ENCODE measurements at regions not wholly inside any gene's neighbourhood (a gene's known extent, or its start where the extent isn't known, plus 50 kb on each side); places are given as distances from the start of the nearest gene placed in this dataset.

GRCh38 chr15:62491642-62492041 is 326.6 kb upstream of the C2CD4B start:
- TF ChIP-seq CTCF (IDR thresholded peaks at IDR 0.05): no peak
- POLR2A ChIA-PET: no interaction called here
- H3K4me3 Mint-ChIP-seq: no peak overlapping the region
- intact Hi-C loops (cut with micrococcal nuclease): no loop called here
- CTCF ChIA-PET: no interaction called here
- H3K27ac Mint-ChIP-seq: no peak overlapping the region
- ATAC-seq (ENCODE audit: low read depth) (no peak), DNase-seq (no peak)
- H3K27me3 Mint-ChIP-seq: peaks cover 5% of the 10 kb centered on the region
- H3K9me3 Mint-ChIP-seq: no peaks in the 10 kb centered on the region
- no peaks in the 10 kb centered on the region for H3K4me1 Mint-ChIP-seq
- no peaks in the 10 kb centered on the region for H3K36me3 Mint-ChIP-seq (ENCODE audit: low read depth)

GRCh38 chr15:62492900-62493299 is 327.8 kb upstream of the C2CD4B start:
- no peak overlapping the region for H3K4me3 Mint-ChIP-seq
- H3K4me1 Mint-ChIP-seq: no peaks in the 10 kb centered on the region
- H3K36me3 Mint-ChIP-seq (ENCODE audit: low read depth): no peaks in the 10 kb centered on the region
- no peak for TF ChIP-seq CTCF (IDR thresholded peaks at IDR 0.05)
- intact Hi-C loops (cut with micrococcal nuclease): no loop called here
- ChIA-PET POLR2A (no interaction called here), CTCF (no interaction called here)
- peaks cover 5% of the 10 kb centered on the region for H3K27me3 Mint-ChIP-seq
- no peaks in the 10 kb centered on the region for H3K9me3 Mint-ChIP-seq
- no peak overlapping the region for H3K27ac Mint-ChIP-seq
- no peak for ATAC-seq (ENCODE audit: low read depth)
- no peak for DNase-seq

- no peak for ATAC-seq (ENCODE audit: low read depth)
- Mint-ChIP-seq H3K36me3 (ENCODE audit: low read depth) (no peaks in the 10 kb centered on the region), H3K4me3 (no peak overlapping the region), H3K4me1 (no peaks in the 10 kb centered on the region), H3K9me3 (no peaks in the 10 kb centered on the region), H3K27me3 (peaks cover 2% of the 10 kb centered on the region), H3K27ac (no peak overlapping the region)
- CTCF ChIA-PET: no interaction called here
- POLR2A ChIA-PET: no interaction called here
- no peak for TF ChIP-seq CTCF (IDR thresholded peaks at IDR 0.05)
- intact Hi-C loops (cut with micrococcal nuclease): no loop called here
- DNase-seq: no peak
These were observed 329.1 kb upstream of the C2CD4B start for GRCh38 chr15:62494197-62494596.

- no peak for DNase-seq
- no peak for TF ChIP-seq CTCF (IDR thresholded peaks at IDR 0.05)
- ChIA-PET CTCF (no interaction called here), POLR2A (no interaction called here)
- Mint-ChIP-seq H3K36me3 (ENCODE audit: low read depth) (no peaks in the 10 kb centered on the region), H3K9me3 (no peaks in the 10 kb centered on the region), H3K27me3 (peaks cover 2% of the 10 kb centered on the region), H3K4me3 (no peak overlapping the region), H3K27ac (no peak overlapping the region), H3K4me1 (no peaks in the 10 kb centered on the region)
- no peak for ATAC-seq (ENCODE audit: low read depth)
- intact Hi-C loops (cut with micrococcal nuclease): no loop called here
These were observed 330.9 kb upstream of the C2CD4B start for GRCh38 chr15:62495670-62496614.

GRCh38 chr15:62497356-62497755 is 332.3 kb upstream of the C2CD4B start:
- H3K4me1 Mint-ChIP-seq: no peaks in the 10 kb centered on the region
- POLR2A ChIA-PET: no interaction called here

More at GRCh38 chr15:62497356-62497755, 332.3 kb upstream of the C2CD4B start:
- no peak for ATAC-seq (ENCODE audit: low read depth)
- TF ChIP-seq CTCF (IDR thresholded peaks at IDR 0.05): no peak
- Mint-ChIP-seq H3K36me3 (ENCODE audit: low read depth) (no peaks in the 10 kb centered on the region), H3K27ac (no peak overlapping the region), H3K4me3 (no peak overlapping the region), H3K27me3 (peaks cover 2% of the 10 kb centered on the region), H3K9me3 (no peaks in the 10 kb centered on the region)
- DNase-seq: no peak
- CTCF ChIA-PET: no interaction called here
- intact Hi-C loops (cut with micrococcal nuclease): no loop called here
